PC-9 (cell line): ENCODE measurements at regions not wholly inside any gene's neighbourhood (a gene's known extent, or its start where the extent isn't known, plus 50 kb on each side); places are given as distances from the start of the nearest gene placed in this dataset.
"Not testable (repeated sequence)": the region's sequence is repeated elsewhere in the genome, so short reads cannot be mapped to it uniquely, and the experiment has no call there.

ENCODE experiments used
- BruUV-seq: library from RNA; stranded (reverse); fragments of 400-500 nt; replicated peaks from 2 replicates; lab custom pipeline; 2021; lab: Mats Ljungman, UMichigan
- CTCF ChIA-PET: fragments of 300-600 bp; sonication (Branson Sonifier 250); formaldehyde crosslinking; loops from one replicate; lab custom pipeline; 2022; ENCODE audit warnings: antibody characterized with exemption; lab: Charles Lee
- POLR2A ChIA-PET: fragments of 300-600 bp; sonication (Branson Sonifier 250); formaldehyde crosslinking; loops from one replicate; lab custom pipeline; 2022; ENCODE audit warnings: antibody characterized with exemption; ENCODE audit not compliant: unreplicated experiment; lab: Charles Lee
- DNase-seq, 2 experiments: peaks; one replicate each; pipeline versions ENCODE4 v3.0.0 to v3.0.0-alpha.2; 2015 to 2022; ENCODE audit warnings: mixed read lengths in 1 of 2
- H2AFZ ChIP-seq: fragments of 200-600 bp; sonication (generic); 2 replicates; pipeline ENCODE4 v1.8.1; 2017; ENCODE audit warnings: antibody characterized with exemption
- H3F3A ChIP-seq: fragments of 200-600 bp; sonication (generic); 2 replicates; pipeline ENCODE4 v1.8.1; 2017; ENCODE audit warnings: antibody characterized with exemption, mild to moderate bottlenecking, low read depth; ENCODE audit not compliant: insufficient read depth
- H3K27ac ChIP-seq: fragments of 200-600 bp; sonication (generic); 2 replicates; pipeline ENCODE4 v1.6.1; 2016; ENCODE audit warnings: mixed run types
- H3K27me3 ChIP-seq: fragments of 200-600 bp; sonication (generic); 2 replicates; pipeline ENCODE4 v1.6.1; 2016; ENCODE audit warnings: low read depth, mixed run types; ENCODE audit not compliant: insufficient read depth
- H3K36me3 ChIP-seq: fragments of 200-600 bp; sonication (generic); 2 replicates; pipeline ENCODE4 v1.6.1; 2016; ENCODE audit warnings: low read depth, mixed run types
- H3K4me1 ChIP-seq: fragments of 200-600 bp; sonication (generic); replicated peaks from 2 replicates; pipeline ENCODE4 v1.6.1; 2016; ENCODE audit warnings: mixed run types; ENCODE audit not compliant: insufficient read depth
- H3K4me2 ChIP-seq: fragments of 200-600 bp; sonication (generic); 2 replicates; pipeline ENCODE4 v1.6.1; 2017; ENCODE audit warnings: mixed run types
- H3K4me3 ChIP-seq: fragments of 200-600 bp; sonication (generic); 2 replicates; pipeline ENCODE4 v1.6.1; 2016; ENCODE audit warnings: mixed run types
- H3K79me2 ChIP-seq: fragments of 200-600 bp; sonication (generic); 2 replicates; pipeline ENCODE4 v1.6.1; 2017; ENCODE audit warnings: low read depth, mixed run types
- H3K9me2 ChIP-seq: fragments of 200-600 bp; sonication (generic); 2 replicates; pipeline ENCODE4 v1.8.1; 2017; ENCODE audit warnings: mild to moderate bottlenecking; ENCODE audit not compliant: insufficient read depth
- H3K9me3 ChIP-seq: fragments of 200-600 bp; sonication (generic); 2 replicates; pipeline ENCODE4 v1.8.1; 2016; ENCODE audit warnings: low read depth; ENCODE audit not compliant: insufficient read depth
- H4K20me1 ChIP-seq: fragments of 200-600 bp; sonication (generic); 2 replicates; pipeline ENCODE4 v1.8.1; 2017; ENCODE audit not compliant: insufficient read depth
- EZH2 ChIP-seq: fragments of 200-600 bp; sonication (generic); IDR thresholded peaks from 2 replicates; pipeline ENCODE4 v1.8.0; 2017; ENCODE audit warnings: antibody characterized with exemption, low read depth
- intact Hi-C: fragments of 100-400 bp; cut with micrococcal nuclease; formaldehyde crosslinking; loops from one replicate; pipeline ENCODE4 v1.10.0; 2022; ENCODE audit not compliant: unreplicated experiment
- TF ChIP-seq, protein P1 (sequence below): fragments of 200-600 bp; sonication (generic); conservative IDR thresholded peaks from 2 replicates; pipeline ENCODE4 v1.6.1; 2017; ENCODE audit warnings: mixed run types, antibody characterized with exemption, mild to moderate bottlenecking, moderate library complexity

DNA sequence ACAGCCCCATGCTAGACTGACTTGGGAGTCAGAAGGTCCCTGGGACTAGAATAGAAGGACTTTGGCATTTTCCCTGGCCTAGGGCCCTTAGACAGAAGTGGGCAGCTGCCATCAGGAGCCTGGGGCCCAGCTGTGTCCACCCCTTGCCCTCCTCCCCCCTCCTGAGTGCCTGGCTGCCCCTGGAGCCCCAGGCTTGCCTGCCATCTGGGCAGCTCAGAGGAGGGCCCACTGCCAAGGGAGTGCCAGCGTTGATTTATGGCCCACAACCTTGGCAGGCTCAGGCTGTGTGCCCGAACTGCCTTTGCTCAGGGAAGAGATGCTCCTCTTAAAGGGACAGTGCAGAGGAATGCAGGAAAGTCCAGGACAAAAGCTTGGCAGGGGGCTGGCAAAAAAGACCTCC lies 439.1 kb downstream of the SPATA31A7 start:
- intact Hi-C loops, H3K27ac ChIP-seq, H3K27me3 ChIP-seq, H3F3A ChIP-seq, H3K79me2 ChIP-seq, H2AFZ ChIP-seq, POLR2A ChIA-PET, H3K9me3 ChIP-seq, BruUV-seq, H3K36me3 ChIP-seq, H3K4me1 ChIP-seq, H3K9me2 ChIP-seq, DNase-seq, H3K4me3 ChIP-seq, H3K4me2 ChIP-seq, CTCF ChIA-PET, H4K20me1 ChIP-seq: not testable (repeated sequence)

DNA sequence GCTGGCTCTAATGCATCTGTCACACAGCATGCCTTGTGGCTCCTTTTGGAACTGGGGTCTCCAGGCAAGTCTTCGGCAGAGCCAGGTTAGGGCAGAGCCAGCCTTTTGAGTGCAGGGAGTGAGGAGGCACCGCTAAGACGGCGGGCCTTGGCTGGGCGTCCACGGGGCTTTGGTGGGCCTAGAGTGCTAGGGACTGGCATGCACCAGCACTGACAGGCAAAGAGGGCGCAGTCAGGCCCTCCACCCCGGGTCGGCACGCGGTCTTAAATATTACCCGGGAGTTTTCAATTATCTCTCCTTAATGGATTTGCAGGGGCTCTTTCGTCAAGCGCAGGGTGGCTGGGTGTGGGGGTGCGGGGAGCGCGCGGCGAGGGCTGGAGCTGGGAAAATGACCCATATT lies 444.4 kb downstream of the SPATA31A7 start:
- no peaks in the 10 kb centered on the region for H3K79me2 ChIP-seq
- no peak overlapping the region for H2AFZ ChIP-seq
- no peaks in the 10 kb centered on the region for H3F3A ChIP-seq
- CTCF ChIA-PET: no interaction called here
- TF ChIP-seq, protein P1, sequence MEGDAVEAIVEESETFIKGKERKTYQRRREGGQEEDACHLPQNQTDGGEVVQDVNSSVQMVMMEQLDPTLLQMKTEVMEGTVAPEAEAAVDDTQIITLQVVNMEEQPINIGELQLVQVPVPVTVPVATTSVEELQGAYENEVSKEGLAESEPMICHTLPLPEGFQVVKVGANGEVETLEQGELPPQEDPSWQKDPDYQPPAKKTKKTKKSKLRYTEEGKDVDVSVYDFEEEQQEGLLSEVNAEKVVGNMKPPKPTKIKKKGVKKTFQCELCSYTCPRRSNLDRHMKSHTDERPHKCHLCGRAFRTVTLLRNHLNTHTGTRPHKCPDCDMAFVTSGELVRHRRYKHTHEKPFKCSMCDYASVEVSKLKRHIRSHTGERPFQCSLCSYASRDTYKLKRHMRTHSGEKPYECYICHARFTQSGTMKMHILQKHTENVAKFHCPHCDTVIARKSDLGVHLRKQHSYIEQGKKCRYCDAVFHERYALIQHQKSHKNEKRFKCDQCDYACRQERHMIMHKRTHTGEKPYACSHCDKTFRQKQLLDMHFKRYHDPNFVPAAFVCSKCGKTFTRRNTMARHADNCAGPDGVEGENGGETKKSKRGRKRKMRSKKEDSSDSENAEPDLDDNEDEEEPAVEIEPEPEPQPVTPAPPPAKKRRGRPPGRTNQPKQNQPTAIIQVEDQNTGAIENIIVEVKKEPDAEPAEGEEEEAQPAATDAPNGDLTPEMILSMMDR: no peak
- no peak for TF ChIP-seq EZH2
- no peaks in the 10 kb centered on the region for H3K9me2 ChIP-seq
- POLR2A ChIA-PET: no interaction called here
- intact Hi-C loops: no loop called here
- no peak overlapping the region for H3K4me3 ChIP-seq
- no peaks in the 10 kb centered on the region for H3K9me3 ChIP-seq
- no peak for DNase-seq
- H3K4me1 ChIP-seq: no peaks in the 10 kb centered on the region
- H3K36me3 ChIP-seq: no peaks in the 10 kb centered on the region
- no peak overlapping the region for H3K27ac ChIP-seq
- H4K20me1 ChIP-seq: no peaks in the 10 kb centered on the region
- H3K4me2 ChIP-seq: no peak overlapping the region
- no peaks in the 10 kb centered on the region for H3K27me3 ChIP-seq
- no TSS peak for BruUV-seq

DNA sequence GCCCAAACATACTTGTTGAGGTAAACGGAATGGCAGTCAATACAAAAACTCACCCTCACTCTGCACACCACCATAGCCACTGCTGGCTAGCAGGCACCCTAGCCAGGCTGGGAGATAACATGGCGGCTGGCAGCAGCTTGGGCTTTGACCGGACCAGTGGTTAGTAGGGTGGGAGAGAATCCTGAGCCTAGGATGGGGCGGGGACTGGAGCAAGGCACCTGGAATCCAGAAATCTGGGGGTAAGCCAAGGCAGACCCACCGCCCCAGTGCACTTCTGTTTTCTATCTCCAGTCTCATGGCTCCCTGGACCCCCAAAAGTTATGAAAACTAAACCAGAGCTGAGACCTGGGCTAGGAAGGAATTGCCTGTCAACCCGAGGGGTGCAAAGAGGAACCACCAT lies 474.4 kb downstream of the SPATA31A7 start:
- H3K4me3 ChIP-seq, H4K20me1 ChIP-seq, DNase-seq, H3F3A ChIP-seq, POLR2A ChIA-PET, H3K4me1 ChIP-seq, intact Hi-C loops, H2AFZ ChIP-seq, H3K4me2 ChIP-seq, H3K36me3 ChIP-seq, BruUV-seq, CTCF ChIA-PET, H3K27ac ChIP-seq, H3K79me2 ChIP-seq, H3K9me3 ChIP-seq, H3K9me2 ChIP-seq: not testable (repeated sequence)
- H3K27me3 ChIP-seq: peaks cover 44% of the 10 kb centered on the region

DNA sequence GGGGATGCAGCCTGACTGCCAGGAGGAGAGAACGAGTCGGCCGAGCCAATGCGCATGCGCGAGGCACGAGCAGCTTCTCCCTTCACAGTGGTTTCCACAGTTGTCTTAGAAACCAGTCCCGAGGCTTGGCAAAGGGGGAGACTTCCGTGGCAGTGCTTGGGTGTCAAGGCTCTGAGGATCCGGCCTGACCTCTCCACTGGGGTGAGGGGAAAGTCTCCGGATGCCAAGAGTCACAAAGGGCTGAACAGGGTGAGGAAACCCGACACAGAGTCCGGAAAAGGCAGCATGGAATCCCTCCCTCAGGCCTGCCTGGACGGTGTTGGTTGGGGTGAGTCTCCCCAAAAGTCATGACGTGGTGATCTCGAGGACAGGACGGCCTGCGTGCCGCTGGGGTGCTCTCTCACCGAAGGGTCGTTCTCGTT lies 475.5 kb downstream of the SPATA31A7 start:
- CTCF ChIA-PET: no interaction called here
- POLR2A ChIA-PET: no interaction called here
- H3K9me2 ChIP-seq: no peaks in the 10 kb centered on the region
- H3K27me3 ChIP-seq: peaks cover 56% of the 10 kb centered on the region
- no peaks in the 10 kb centered on the region for H3F3A ChIP-seq
- BruUV-seq: no TSS peak
- no peaks in the 10 kb centered on the region for H3K36me3 ChIP-seq
- H3K9me3 ChIP-seq: no peaks in the 10 kb centered on the region
- no peaks in the 10 kb centered on the region for H3K4me1 ChIP-seq
- H3K27ac ChIP-seq: no peak overlapping the region
- intact Hi-C loops: no loop called here
- no peak overlapping the region for H2AFZ ChIP-seq
- no peaks in the 10 kb centered on the region for H3K79me2 ChIP-seq
- no peak overlapping the region for H3K4me3 ChIP-seq
- no peaks in the 10 kb centered on the region for H4K20me1 ChIP-seq
- DNase-seq: no peak
- TF ChIP-seq, protein P1: no peak
- TF ChIP-seq EZH2: no peak
- H3K4me2 ChIP-seq: no peak overlapping the region
